ENCODE measurements at regions not wholly inside any gene's neighbourhood (a gene's known extent, or its start where the extent isn't known, plus 50 kb on each side); places are given as distances from the start of the nearest gene placed in this dataset.

GRCh38 chr6:163992701-163993100, 578.2 kb downstream of the QKI start:
- Histone ChIP-seq H2AK5ac (ENCODE audit: insufficient read length, low read length) (no peak overlapping the region), H3K79me1 (ENCODE audit: insufficient read depth, low read depth, low read length, poor library complexity, severe bottlenecking) (no peaks in the 10 kb centered on the region), H4K20me1 (ENCODE audit: control insufficient read depth, insufficient read depth, insufficient read length) (no peaks in the 10 kb centered on the region), H4K8ac (replicated peaks; ENCODE audit: insufficient read length, low read depth, low read length) (no peak overlapping the region), H3K18ac (ENCODE audit: insufficient read length, low read depth, low read length) (no peak overlapping the region), H3K27me3 (ENCODE audit: insufficient read depth, low read length) (no peaks in the 10 kb centered on the region), H3K4me1 (ENCODE audit: insufficient read depth, low read length) (no peaks in the 10 kb centered on the region), H2BK15ac (ENCODE audit: low read depth, low read length) (no peak overlapping the region), H4K91ac (ENCODE audit: insufficient read length, low read depth, low read length) (no peak overlapping the region), H3K4me2 (ENCODE audit: insufficient read depth, insufficient read length, low read length) (no peak overlapping the region), H3K79me2 (ENCODE audit: insufficient read depth, low read length) (no peaks in the 10 kb centered on the region), H3K23me2 (ENCODE audit: insufficient read length, low read depth, low read length, poor library complexity, severe bottlenecking) (no peaks in the 10 kb centered on the region), H3K56ac (ENCODE audit: insufficient read length, low read depth, low read length) (no peak overlapping the region), H3K4ac (ENCODE audit: low read depth, low read length) (no peak overlapping the region), H2BK12ac (ENCODE audit: insufficient read length, low read depth, low read length) (no peak overlapping the region), H2BK5ac (ENCODE audit: insufficient read length, low read length) (no peak overlapping the region), H3K9ac (ENCODE audit: extremely low read depth, insufficient read length, low read length) (no peak overlapping the region), H3T11ph (ENCODE audit: low read length) (no peak overlapping the region), H4K5ac (ENCODE audit: insufficient read length, low read depth, low read length) (no peak overlapping the region), H3K27ac (ENCODE audit: insufficient read length, low read depth, low read length) (no peak overlapping the region), H3K14ac (ENCODE audit: insufficient read depth, low read length) (no peak overlapping the region), H3K23ac (ENCODE audit: insufficient read length, low read depth, low read length) (no peak overlapping the region), H2BK20ac (ENCODE audit: low read depth, low read length, poor library complexity, severe bottlenecking) (no peak overlapping the region), H2AFZ (ENCODE audit: low read length) (no peak overlapping the region), H2BK120ac (ENCODE audit: low read depth, low read length, poor library complexity, severe bottlenecking) (no peak overlapping the region), H3K9me3 (ENCODE audit: control insufficient read depth, low read depth, low read length) (no peaks in the 10 kb centered on the region)
- H3K4me1 Mint-ChIP-seq = no peaks in the 10 kb centered on the region; a peak in 1 of 4 replicates
- DNase-seq = no peak
- H3K4me3 Mint-ChIP-seq = no peak overlapping the region
- H3K27me3 Mint-ChIP-seq (ENCODE audit: low read depth) = no peaks in the 10 kb centered on the region; the same call in 1 of the 2 replicates
- no CpG with 5 or more reads among the region's 6 CpGs for WGBS (ENCODE audit: extremely low coverage, insufficient read length, low lambda C conversion rate)
- no peaks in the 10 kb centered on the region for H3K9me3 Mint-ChIP-seq
- no peak overlapping the region for H3K27ac Mint-ChIP-seq
- no peak for TF ChIP-seq CTCF (conservative IDR thresholded peaks at IDR 0.05)
- H3K36me3 Mint-ChIP-seq (ENCODE audit: insufficient read depth in 1 of 3, low read depth in 3 of 3) = no peaks in the 10 kb centered on the region

All from H9 (cell line).